Activated naive CD4-positive, alpha-beta T cell treated with Interleukin-2 at 50 U/mL for 16 hours (primary cell): ENCODE measurements at regions not wholly inside any gene's neighbourhood (a gene's known extent, or its start where the extent isn't known, plus 50 kb on each side); places are given as distances from the start of the nearest gene placed in this dataset.
A peak's percentile ranks its signal among the peaks of the same experiment; 100 is the strongest.

Experiments
- DNase-seq: peaks from one replicate; pipeline ENCODE4 v3.0.0-alpha.2; 2020

- no peak for DNase-seq
Observed at GRCh38 chr22:22421392-22421791, 87.2 kb downstream of the ZNF280B start.

GRCh38 chr22:22422629-22423112, 85.9 kb downstream of the ZNF280B start:
- DNase-seq: peak; percentile 63

- no peak for DNase-seq
Observed at GRCh38 chr22:22423681-22424080, 84.9 kb downstream of the ZNF280B start.

GRCh38 chr22:22424210-22424800, 84.2 kb downstream of the ZNF280B start:
- DNase-seq: no peak

GRCh38 chr22:22424956-22425355, 83.6 kb downstream of the ZNF280B start:
- no peak for DNase-seq

- DNase-seq: no peak
Observed at GRCh38 chr22:22425356-22425755, 83.2 kb downstream of the ZNF280B start.

- DNase-seq: no peak
Observed at GRCh38 chr22:22425783-22426624, 82.5 kb downstream of the ZNF280B start.

GRCh38 chr22:22427542-22428065, 80.9 kb downstream of the ZNF280B start:
- no peak for DNase-seq

GRCh38 chr22:22428222-22429098, 80.1 kb downstream of the ZNF280B start:
- no peak for DNase-seq

GRCh38 chr22:22429369-22430108, 79.0 kb downstream of the ZNF280B start:
- DNase-seq: no peak

- no peak for DNase-seq
Observed at GRCh38 chr22:22430111-22430820, 78.3 kb downstream of the ZNF280B start.

- DNase-seq: peak; percentile 41
Observed at GRCh38 chr22:22431271-22432220, 77.0 kb downstream of the ZNF280B start.

- no peak for DNase-seq
Observed at GRCh38 chr22:22432479-22432878, 76.1 kb downstream of the ZNF280B start.

- DNase-seq: no peak
Observed at GRCh38 chr22:22432937-22433336, 75.6 kb downstream of the ZNF280B start.

- DNase-seq: no peak
Observed at GRCh38 chr22:22433770-22434169, 74.8 kb downstream of the ZNF280B start.
